GM19025 (cell line): ENCODE measurements at regions not wholly inside any gene's neighbourhood (a gene's known extent, or its start where the extent isn't known, plus 50 kb on each side); places are given as distances from the start of the nearest gene placed in this dataset.

Experiments used
- ATAC-seq: cut with Tn5 transposase; IDR thresholded peaks from one replicate; pipeline ENCODE4 v1.9.1; 2021; ENCODE audit warnings: mild to moderate bottlenecking, low read depth, moderate library complexity; ENCODE audit not compliant: unreplicated experiment

GRCh38 chr7:41808541-41808940 is 105.7 kb upstream of the INHBA start:
- no peak for ATAC-seq

DNA sequence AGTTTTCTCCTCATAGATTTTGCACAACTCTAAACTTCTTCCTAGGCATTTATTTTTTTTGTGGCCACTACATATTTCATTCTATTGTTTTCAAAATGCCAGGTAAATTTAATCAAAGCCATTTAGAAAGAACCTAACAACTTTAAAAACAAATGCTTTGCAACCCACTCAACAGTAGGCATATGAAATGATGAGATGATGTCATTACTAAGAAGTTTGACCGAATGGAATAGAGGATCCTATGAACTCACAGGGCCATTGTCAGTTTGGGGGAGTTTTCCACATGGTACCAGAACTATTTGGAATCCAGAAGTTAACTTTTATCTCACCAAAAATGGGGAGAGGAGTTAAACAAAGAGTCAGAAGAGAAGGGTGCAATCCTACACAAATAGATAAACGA is 100.7 kb upstream of the INHBA start:
- no peak for ATAC-seq

DNA sequence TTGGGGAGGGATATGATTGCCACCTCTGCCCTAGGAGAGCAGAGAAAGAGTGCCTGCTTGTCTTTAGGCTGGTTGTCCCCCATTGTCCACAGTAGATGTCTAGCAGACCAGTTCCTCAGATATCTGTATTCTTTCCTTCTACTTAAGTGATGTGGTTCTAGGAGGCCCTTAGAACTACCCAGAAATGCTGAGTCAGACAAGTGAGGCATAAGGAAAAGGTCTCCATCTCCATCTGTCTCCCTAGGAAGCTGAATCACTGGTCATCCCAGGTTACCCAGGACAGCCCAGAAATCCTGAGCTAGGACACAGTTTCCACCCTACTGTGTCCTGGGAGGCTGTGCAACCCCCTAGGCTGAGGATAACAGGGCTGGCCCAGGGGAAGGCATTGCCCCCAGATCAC is 93.4 kb upstream of the INHBA start:
- no peak for ATAC-seq

- no peak for ATAC-seq
These were observed 92.5 kb upstream of the INHBA start for GRCh38 chr7:41795276-41795833.

DNA sequence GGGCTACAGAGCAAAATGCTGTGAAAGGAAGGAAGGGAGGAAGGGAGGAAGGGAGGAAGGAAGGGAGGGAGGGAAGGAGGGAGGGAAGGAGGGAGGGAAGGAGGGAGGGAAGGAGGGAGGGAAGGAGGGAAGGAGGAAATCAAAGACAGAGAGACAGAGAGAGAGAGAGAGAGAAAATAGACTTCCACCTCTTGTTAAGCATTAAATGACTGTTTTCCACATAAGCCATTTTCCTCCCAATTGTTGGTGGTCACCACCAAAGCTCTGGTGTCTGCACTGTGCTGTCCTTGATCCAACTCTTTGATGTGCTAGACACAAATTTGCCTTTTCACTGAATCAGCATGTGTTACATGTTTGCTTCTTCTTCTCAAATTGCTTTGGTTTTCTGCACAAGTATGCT is 90.7 kb upstream of the INHBA start:
- ATAC-seq = no peak

DNA sequence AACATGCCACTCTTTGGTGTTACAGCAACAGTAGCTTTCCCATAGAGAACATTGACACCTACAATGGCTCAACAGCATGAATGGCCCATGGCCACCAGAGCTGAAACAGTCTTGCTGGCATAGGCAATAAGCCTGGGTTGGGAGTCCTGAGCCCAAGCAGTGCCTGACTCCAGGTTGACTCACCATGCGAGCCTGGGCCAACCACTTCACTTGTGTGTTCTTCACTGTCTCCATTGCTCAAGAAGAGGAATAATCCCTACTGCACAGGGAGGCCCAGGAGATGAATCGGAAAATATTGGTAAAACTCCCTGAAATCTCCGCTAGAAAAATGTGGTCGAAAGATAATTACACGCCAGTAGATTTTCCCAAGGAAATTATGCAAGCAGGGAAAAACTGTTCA is 89.2 kb upstream of the INHBA start:
- no peak for ATAC-seq

DNA sequence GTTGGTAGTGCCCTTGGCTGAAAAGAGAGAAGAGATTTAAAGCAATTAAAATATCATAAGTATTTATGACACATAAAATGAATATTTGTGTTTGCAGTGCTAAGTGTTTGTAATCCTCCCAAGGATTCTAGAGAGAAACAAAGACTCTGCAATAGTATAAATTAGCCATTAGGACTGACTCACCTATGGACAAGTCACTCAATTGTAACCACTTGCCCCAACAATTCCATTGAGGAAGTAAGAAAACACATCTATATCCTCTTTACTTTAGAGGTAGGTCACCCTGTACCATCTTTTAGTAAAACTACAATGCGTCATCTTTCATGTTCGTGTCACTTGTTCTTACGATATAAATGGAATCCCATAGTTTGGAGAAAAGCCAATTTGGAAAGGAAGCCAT is 85.7 kb upstream of the INHBA start:
- no peak for ATAC-seq

- no peak for ATAC-seq
These were observed 84.9 kb upstream of the INHBA start for GRCh38 chr7:41787651-41788350.

GRCh38 chr7:41786944-41787343 is 84.1 kb upstream of the INHBA start:
- no peak for ATAC-seq

DNA sequence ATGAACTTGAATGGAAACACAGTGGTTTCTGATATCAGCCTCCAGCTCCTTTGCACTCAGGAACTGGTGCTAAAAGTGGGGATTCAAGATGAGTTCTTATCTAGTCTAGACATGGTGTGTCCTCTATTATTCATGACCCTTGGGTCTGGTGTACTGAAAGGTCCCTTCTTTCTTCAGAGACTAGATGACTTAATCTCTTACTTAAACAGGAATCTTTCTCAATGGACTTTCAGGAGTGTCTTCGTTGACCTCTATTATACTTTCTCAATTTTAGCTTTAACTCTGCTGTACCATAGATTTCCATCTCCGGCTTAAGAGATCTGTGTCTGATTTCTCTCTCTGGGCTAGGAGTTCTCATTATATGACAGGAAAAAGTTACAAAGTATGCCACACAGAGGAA is 83.5 kb upstream of the INHBA start:
- ATAC-seq = no peak

DNA sequence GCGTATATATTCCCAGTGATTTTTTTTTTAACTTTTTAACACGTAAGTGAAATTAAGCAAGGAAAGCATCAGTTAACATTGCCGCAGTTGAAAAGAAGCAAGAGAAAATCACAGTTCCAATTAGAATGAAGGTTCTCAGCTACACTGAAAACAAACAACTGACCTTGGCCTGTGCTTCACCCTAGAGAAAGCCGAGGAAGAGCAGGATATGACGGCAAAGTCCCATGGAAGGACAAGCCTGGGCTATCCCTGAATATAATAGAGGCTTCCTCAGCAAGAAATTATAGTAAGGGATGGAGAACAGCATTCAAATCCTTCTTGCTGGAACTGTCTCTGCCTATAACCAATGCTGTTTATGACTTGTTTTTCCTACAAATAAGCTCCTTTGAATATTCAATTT is 83.0 kb upstream of the INHBA start:
- ATAC-seq = no peak

- ATAC-seq = no peak
These were observed 82.4 kb upstream of the INHBA start for GRCh38 chr7:41785265-41785664.

- ATAC-seq = no peak
These were observed 77.0 kb upstream of the INHBA start for GRCh38 chr7:41779918-41780317.

DNA sequence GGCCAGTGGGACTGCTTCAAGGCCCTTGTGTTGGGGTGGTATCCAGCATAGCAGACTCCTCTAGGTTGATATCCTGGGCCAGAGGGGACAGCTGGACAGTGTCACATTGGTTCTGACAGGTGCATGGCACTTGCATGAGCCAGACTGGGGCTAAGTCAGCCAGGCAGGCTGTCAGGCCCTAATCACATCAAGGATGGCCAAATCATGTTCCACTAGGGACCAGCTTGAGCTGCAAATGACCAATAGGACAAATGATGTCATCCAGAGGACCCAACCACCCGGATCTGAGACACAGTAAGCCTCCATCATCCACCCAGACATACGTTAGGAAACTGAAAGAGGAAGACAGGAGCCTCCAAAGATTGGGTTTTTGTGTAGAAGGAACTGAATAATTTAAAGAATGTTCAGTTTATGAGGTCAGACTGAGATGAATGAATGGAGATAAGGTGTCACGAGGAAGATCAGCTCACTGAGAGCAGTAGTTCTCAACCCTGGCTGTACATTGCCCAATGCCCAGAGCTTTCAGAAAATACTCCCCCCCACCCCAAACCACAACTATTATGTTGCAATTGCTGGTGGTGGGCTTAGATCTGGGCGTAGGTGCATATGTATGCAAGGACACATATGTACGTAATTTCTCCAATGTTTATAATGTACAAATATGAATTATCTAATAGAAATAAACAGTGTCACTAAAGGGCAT is 75.2 kb upstream of the INHBA start:
- no peak for ATAC-seq

DNA sequence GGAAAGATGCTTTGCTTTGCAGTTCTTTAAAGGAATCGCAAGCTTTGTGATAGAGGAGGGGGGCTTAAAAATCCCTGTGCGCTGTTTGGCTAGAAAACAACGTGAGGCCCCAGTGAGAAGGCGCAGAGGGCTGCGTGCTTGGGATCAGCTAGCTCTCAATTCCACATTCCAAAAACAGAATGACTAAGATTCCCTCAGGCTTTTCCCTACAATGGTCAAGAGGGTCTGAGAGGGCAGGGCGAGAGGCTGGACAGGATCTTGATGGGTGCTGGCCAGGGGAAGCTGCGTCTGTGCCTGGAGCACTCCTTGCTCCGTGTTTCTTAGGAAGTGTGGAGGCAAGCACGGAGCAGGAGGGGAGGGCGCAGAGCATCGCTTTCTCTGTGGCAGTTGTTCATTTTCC is 72.1 kb upstream of the INHBA start:
- ATAC-seq = no peak

DNA sequence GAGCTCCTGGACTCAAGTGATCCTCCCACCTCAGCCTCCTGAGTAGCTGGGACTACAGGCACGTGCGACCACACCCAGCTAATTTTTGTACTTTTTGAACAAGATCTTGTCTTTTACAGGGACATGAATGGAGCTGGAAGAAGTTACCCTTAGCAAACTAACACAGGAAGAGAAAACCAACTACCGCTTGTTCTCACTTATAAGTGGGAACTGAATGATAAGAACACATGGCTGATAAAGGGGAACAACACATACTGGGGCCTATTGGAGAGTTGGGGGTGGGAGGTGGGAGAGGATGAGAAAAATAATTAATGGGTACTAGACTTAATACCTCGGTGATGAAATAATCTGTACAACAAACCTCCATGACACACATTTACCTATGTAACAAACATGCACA is 70.9 kb upstream of the INHBA start:
- ATAC-seq = no peak

DNA sequence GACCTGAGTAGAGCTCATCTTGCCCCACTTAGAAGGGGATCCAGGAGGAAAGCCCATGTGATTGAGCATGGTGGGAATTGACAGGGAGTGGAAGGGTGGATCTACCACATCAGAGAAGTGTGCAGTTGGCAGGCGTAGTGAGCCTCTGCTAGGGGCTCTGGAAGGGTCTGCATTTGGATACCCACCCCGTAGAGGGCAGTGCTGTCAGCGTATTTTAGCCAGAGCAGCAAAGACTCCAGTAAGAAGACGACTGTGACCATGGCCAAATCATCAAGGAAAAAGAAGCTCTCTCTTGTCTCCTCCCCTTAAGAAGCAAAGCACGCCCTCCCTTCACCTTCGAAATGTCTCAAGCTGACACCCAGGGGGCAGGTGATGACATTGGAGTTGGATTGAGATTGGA is 68.8 kb upstream of the INHBA start:
- no peak for ATAC-seq

GRCh38 chr7:41769162-41769561 is 66.3 kb upstream of the INHBA start:
- ATAC-seq = no peak

DNA sequence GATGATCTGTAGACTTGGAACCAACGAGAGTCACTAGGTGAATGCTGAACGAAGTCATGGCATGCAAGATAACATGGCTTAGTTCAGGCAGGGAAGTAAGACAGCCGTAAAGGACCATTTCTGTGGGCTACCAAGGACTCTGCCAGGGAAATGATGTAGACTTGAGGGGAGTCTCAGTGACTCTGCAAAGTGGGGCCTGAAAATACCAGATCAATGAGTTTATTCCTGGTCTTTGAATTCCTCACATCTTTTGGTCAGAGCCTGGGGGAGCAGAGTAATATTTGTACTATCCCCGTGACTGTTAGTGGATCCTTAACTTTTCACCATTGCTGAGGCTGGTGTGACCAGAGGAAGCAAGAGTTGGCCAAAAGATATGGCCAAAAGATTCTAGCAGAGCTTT is 60.7 kb upstream of the INHBA start:
- no peak for ATAC-seq

DNA sequence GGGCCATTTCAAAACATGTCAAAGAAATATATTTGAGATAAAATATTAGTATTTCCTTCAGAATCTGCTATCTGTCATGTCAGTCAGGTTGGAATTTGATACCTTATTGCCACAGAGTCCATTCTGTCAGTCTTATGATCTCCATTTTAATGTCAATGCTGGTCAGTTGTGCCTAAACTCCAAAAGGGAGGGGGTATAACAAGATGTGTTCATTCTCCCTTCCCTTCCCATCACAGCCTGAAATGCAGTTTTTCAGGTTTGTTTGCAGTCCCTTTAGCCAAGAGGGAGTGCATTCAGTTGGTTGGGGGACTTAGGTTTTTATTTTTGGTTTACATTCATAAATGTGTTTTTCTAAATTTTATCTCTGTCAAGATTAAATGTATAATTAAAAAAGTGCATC is 59.8 kb upstream of the INHBA start:
- no peak for ATAC-seq

DNA sequence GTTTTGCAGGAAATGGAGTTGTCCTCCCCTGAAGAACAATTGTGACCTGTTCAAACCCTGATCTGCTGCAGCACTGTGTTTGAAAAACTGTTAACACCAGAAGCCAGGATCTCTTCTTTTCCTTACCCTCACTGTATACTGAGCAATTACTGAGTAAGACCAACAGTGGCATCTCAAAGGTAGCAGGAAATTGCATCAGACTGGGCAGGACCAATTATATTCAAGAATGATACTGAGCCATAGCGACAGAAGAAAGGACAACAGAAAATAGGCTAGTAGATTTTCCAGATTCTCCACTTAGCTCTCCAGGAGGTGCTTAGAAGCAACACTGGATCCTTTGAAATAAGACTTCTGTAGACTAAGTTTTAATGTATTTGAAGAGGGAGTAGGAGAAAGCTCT is 57.4 kb upstream of the INHBA start:
- ATAC-seq = no peak

DNA sequence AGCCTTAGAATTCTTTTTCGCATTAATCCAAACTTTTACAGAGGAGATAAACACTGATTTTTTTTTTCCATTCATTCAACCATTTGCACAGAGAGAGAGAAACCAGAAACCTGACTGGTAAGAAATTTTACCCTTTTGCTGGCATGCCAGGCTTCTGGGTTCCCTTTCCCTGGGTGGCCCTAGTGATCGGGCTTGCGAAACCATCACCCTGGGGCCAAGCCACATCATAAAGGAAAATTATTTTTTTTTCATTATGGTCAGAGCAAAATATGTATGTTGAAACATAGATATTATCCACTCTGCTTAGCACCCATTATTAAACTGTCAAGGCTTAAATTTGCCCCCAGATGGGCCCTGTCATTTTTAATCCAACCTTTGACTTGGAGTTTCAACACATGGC is 55.4 kb upstream of the INHBA start:
- no peak for ATAC-seq
